Dendritic cell treated with granulocyte-macrophage colony-stimulating factor and Interleukin-4, amounts not matched to agents 40 ng/mL and 50 ng/mL, for 4 days (primary cell): ENCODE measurements at regions not wholly inside any gene's neighbourhood (a gene's known extent, or its start where the extent isn't known, plus 50 kb on each side); places are given as distances from the start of the nearest gene placed in this dataset.

Source experiments
- H3K27ac Mint-ChIP-seq: one replicate; pipeline ENCODE4 v1.8.0; 2022; ENCODE audit warnings: mild to moderate bottlenecking, mixed read lengths
- H3K27me3 Mint-ChIP-seq: one replicate; pipeline ENCODE4 v1.8.0; 2022; ENCODE audit warnings: mild to moderate bottlenecking, mixed read lengths
- H3K36me3 Mint-ChIP-seq: one replicate; pipeline ENCODE4 v1.8.0; 2022; ENCODE audit warnings: low read depth, mixed read lengths
- H3K4me1 Mint-ChIP-seq: one replicate; pipeline ENCODE4 v1.8.0; 2022; ENCODE audit warnings: low read depth, mixed read lengths
- H3K4me3 Mint-ChIP-seq: one replicate; pipeline ENCODE4 v1.8.0; 2022; ENCODE audit warnings: mild to moderate bottlenecking, moderate library complexity, mixed read lengths
- H3K9me3 Mint-ChIP-seq: one replicate; pipeline ENCODE4 v1.8.0; 2022; ENCODE audit warnings: mixed read lengths
- intact Hi-C: fragments of 100-400 bp; cut with micrococcal nuclease; formaldehyde crosslinking; loops from one replicate; pipeline ENCODE4 v1.15.0; 2022

DNA sequence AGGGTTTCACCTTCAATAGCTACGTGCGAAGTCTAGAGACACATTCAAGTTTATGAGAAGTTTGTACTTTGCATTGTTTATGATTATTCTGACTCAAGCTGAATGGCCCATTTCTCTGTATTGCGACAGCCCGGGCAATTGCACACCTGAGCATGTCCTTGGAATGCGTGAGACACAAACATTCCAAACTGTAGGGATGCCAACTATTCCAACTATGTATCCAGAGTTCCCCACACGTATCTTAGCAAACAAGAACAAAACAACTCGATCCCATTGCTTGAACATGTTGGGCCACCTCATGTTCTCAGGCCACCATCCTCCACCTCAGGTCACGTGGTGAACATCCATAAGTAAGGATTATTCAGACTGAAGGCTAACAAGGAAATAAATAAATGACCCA lies 51.4 kb upstream of the EGFR start:
- H3K9me3 Mint-ChIP-seq, result peaks cover 24% of the 10 kb centered on the region
- no peaks in the 10 kb centered on the region for H3K36me3 Mint-ChIP-seq
- no peaks in the 10 kb centered on the region for H3K4me1 Mint-ChIP-seq
- H3K27ac Mint-ChIP-seq, result no peak overlapping the region
- H3K4me3 Mint-ChIP-seq, result no peak overlapping the region
- intact Hi-C loops, result no loop called here
- no peaks in the 10 kb centered on the region for H3K27me3 Mint-ChIP-seq

DNA sequence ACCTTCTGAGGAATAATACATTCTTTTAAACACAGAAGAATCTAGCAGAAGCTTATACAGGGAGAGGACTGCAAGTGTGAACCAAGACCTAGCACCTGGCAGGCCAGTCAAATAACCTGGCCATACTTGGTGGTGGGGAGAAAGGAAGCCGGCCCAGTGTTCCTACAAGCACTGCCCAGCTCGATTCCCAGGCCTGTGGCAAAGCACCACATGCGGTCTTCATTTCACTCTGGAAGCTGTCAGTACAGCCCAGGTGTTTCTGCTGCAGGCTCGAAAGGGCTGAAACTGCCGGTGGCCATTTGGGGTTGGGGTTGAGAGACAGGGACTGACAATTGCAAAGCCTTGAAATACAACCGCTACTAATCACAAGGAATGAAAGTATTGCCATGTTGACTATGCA lies 50.8 kb upstream of the EGFR start:
- Mint-ChIP-seq H3K9me3 (peaks cover 31% of the 10 kb centered on the region), H3K4me1 (no peaks in the 10 kb centered on the region), H3K27me3 (no peaks in the 10 kb centered on the region), H3K36me3 (no peaks in the 10 kb centered on the region), H3K4me3 (no peak overlapping the region), H3K27ac (no peak overlapping the region)
- intact Hi-C loops, result no loop called here
